Neural cell (in vitro differentiated cells): ENCODE measurements at regions not wholly inside any gene's neighbourhood (a gene's known extent, or its start where the extent isn't known, plus 50 kb on each side); places are given as distances from the start of the nearest gene placed in this dataset.

Source experiments
- H2AFZ ChIP-seq: fragments of 200-600, 300-800 bp; sonication (generic), shearing (Covaris generic); 2 replicates; pipeline ENCODE4 v1.6.0; 2014; ENCODE audit warnings: low read depth, mild to moderate bottlenecking, antibody characterized with exemption, low read length, moderate library complexity
- H3F3A ChIP-seq: fragments of 200-600 bp; shearing (Covaris generic); 2 replicates; pipeline ENCODE4 v1.6.1; 2016; ENCODE audit warnings: mild to moderate bottlenecking, moderate library complexity, mixed read lengths, antibody characterized with exemption, low read length; ENCODE audit not compliant: insufficient read depth, poor library complexity, severe bottlenecking
- H3K27ac ChIP-seq: fragments of 200-600, 300-800 bp; sonication (generic), shearing (Covaris generic); 2 replicates; pipeline ENCODE4 v1.5.1; 2014; ENCODE audit warnings: mild to moderate bottlenecking, low read length, moderate library complexity
- H3K27me3 ChIP-seq: fragments of 300-800, 200-600 bp; sonication (generic), shearing (Covaris generic); 2 replicates; pipeline ENCODE4 v1.6.0; 2014; ENCODE audit warnings: mild to moderate bottlenecking, low read depth, low read length, moderate library complexity; ENCODE audit not compliant: insufficient read depth
- H3K36me3 ChIP-seq: fragments of 300-800, 200-600 bp; sonication (generic), shearing (Covaris generic); 2 replicates; pipeline ENCODE4 v1.5.1; 2014; ENCODE audit warnings: mild to moderate bottlenecking, antibody characterized with exemption, low read length, moderate library complexity; ENCODE audit not compliant: insufficient read depth
- H3K4me2 ChIP-seq: fragments of 300-800, 200-600 bp; sonication (generic), shearing (Covaris generic); 2 replicates; pipeline ENCODE4 v1.6.0; 2014; ENCODE audit warnings: mild to moderate bottlenecking, low read length
- H3K4me3 ChIP-seq: fragments of 300-800, 200-600 bp; sonication (generic), shearing (Covaris generic); 2 replicates; pipeline ENCODE4 v1.5.1; 2014; ENCODE audit warnings: mild to moderate bottlenecking, low read length, moderate library complexity
- H3K79me2 ChIP-seq: fragments of 200-600 bp; shearing (Covaris generic); replicated peaks from 2 replicates; pipeline ENCODE4 v1.6.0; 2014; ENCODE audit warnings: mild to moderate bottlenecking, low read length, moderate library complexity; ENCODE audit not compliant: insufficient read depth
- H3K9ac ChIP-seq: fragments of 300-800, 200-600 bp; sonication (generic), shearing (Covaris generic); 2 replicates; pipeline ENCODE4 v1.6.1; 2016; ENCODE audit warnings: mild to moderate bottlenecking, low read length, mixed read lengths
- H3K9me2 ChIP-seq: fragments of 200-600 bp; shearing (Covaris generic); 2 replicates; pipeline ENCODE4 v1.6.1; 2016; ENCODE audit warnings: mild to moderate bottlenecking, low read length, mixed read lengths; ENCODE audit not compliant: insufficient read depth
- H3K9me3 ChIP-seq: fragments of 200-600, 300-800 bp; sonication (generic), shearing (Covaris generic); 2 replicates; pipeline ENCODE4 v1.6.1; 2016; ENCODE audit warnings: mild to moderate bottlenecking, mixed run types, low read length, moderate library complexity, mixed read lengths
- H4K20me1 ChIP-seq: fragments of 200-600 bp; shearing (Covaris generic); 2 replicates; pipeline ENCODE4 v1.6.1; 2016; ENCODE audit warnings: mild to moderate bottlenecking, mixed run types; ENCODE audit not compliant: insufficient read depth
- CTCF ChIP-seq: fragments of 450-650 bp; IDR thresholded peaks from 2 replicates; pipeline ENCODE4 v1.5.1; 2014; ENCODE audit warnings: antibody characterized with exemption, mild to moderate bottlenecking, moderate library complexity; ENCODE audit not compliant: poor library complexity, severe bottlenecking
- EP300 ChIP-seq: fragments of 450-650 bp; conservative IDR thresholded peaks from 2 replicates; pipeline ENCODE4 v1.6.1; 2014; ENCODE audit warnings: antibody characterized with exemption, mild to moderate bottlenecking, moderate library complexity; ENCODE audit not compliant: poor library complexity, severe bottlenecking
- EZH2 ChIP-seq: fragments of 200-600, 300-800 bp; shearing (Covaris generic), sonication (generic); IDR thresholded peaks from 2 replicates; pipeline ENCODE4 v1.6.1; 2014; ENCODE audit warnings: antibody characterized with exemption, low read length, borderline replicate concordance, mild to moderate bottlenecking; ENCODE audit not compliant: insufficient read depth, poor library complexity, severe bottlenecking
- MXI1 ChIP-seq: fragments of 450-650 bp; conservative IDR thresholded peaks from 2 replicates; pipeline ENCODE4 v1.6.1; 2014; ENCODE audit warnings: antibody characterized with exemption, mild to moderate bottlenecking; ENCODE audit not compliant: poor library complexity, severe bottlenecking
- POLR2AphosphoS5 ChIP-seq: IDR thresholded peaks from 2 replicates; pipeline ENCODE4 v1.6.1; 2012
- RAD21 ChIP-seq: fragments of 450-650 bp; conservative IDR thresholded peaks from 2 replicates; pipeline ENCODE4 v1.6.1; 2014; ENCODE audit warnings: antibody characterized with exemption, mild to moderate bottlenecking, moderate library complexity
- SMC3 ChIP-seq: fragments of 450-650 bp; conservative IDR thresholded peaks from 2 replicates; pipeline ENCODE4 v1.6.1; 2014; ENCODE audit warnings: antibody characterized with exemption, mild to moderate bottlenecking, moderate library complexity; ENCODE audit not compliant: poor library complexity
- TAF1 ChIP-seq: IDR thresholded peaks from 2 replicates; pipeline ENCODE4 v1.6.1; 2012; ENCODE audit warnings: low read depth
- TF ChIP-seq, protein P1 (sequence below): IDR thresholded peaks from 2 replicates; pipeline ENCODE4 v1.6.1; 2012; ENCODE audit warnings: borderline replicate concordance

DNA sequence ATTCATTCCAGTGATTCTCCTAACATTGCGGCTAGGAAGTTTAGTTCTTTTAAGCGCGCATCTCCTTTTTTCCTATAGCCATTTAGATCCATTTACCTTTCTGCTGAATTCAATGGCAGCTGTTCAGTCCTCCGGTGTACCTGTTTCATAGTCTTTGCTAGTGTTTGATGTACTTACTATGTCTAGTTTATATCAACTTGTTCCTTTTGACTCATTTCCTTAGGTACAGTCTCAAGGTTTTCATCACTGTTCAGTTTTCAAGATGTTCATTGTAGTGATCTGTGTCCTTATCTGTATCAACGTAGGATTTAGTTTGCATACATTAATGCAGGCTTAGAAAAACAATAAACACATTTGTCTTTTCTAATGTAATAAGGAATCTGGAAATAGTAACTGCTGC, 59.0 kb upstream of the MBNL1 start:
- Histone ChIP-seq H3K4me3 (no peak overlapping the region), H3F3A (no peaks in the 10 kb centered on the region), H3K27me3 (no peaks in the 10 kb centered on the region), H4K20me1 (no peaks in the 10 kb centered on the region), H3K27ac (no peak overlapping the region), H3K9ac (no peak overlapping the region), H3K9me3 (no peaks in the 10 kb centered on the region), H3K36me3 (no peaks in the 10 kb centered on the region), H3K4me2 (no peak overlapping the region), H3K9me2 (no peaks in the 10 kb centered on the region), H3K79me2 (no peaks in the 10 kb centered on the region), H2AFZ (no peak overlapping the region)
- no peak for TF ChIP-seq SMC3
- no peak for TF ChIP-seq POLR2AphosphoS5
- TF ChIP-seq, protein P1, sequence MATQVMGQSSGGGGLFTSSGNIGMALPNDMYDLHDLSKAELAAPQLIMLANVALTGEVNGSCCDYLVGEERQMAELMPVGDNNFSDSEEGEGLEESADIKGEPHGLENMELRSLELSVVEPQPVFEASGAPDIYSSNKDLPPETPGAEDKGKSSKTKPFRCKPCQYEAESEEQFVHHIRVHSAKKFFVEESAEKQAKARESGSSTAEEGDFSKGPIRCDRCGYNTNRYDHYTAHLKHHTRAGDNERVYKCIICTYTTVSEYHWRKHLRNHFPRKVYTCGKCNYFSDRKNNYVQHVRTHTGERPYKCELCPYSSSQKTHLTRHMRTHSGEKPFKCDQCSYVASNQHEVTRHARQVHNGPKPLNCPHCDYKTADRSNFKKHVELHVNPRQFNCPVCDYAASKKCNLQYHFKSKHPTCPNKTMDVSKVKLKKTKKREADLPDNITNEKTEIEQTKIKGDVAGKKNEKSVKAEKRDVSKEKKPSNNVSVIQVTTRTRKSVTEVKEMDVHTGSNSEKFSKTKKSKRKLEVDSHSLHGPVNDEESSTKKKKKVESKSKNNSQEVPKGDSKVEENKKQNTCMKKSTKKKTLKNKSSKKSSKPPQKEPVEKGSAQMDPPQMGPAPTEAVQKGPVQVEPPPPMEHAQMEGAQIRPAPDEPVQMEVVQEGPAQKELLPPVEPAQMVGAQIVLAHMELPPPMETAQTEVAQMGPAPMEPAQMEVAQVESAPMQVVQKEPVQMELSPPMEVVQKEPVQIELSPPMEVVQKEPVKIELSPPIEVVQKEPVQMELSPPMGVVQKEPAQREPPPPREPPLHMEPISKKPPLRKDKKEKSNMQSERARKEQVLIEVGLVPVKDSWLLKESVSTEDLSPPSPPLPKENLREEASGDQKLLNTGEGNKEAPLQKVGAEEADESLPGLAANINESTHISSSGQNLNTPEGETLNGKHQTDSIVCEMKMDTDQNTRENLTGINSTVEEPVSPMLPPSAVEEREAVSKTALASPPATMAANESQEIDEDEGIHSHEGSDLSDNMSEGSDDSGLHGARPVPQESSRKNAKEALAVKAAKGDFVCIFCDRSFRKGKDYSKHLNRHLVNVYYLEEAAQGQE, result no peak
- TF ChIP-seq MXI1, result no peak
- no peak for TF ChIP-seq RAD21
- no peak for TF ChIP-seq EP300
- TF ChIP-seq EZH2, result no peak
- no peak for TF ChIP-seq CTCF
- no peak for TF ChIP-seq TAF1

DNA sequence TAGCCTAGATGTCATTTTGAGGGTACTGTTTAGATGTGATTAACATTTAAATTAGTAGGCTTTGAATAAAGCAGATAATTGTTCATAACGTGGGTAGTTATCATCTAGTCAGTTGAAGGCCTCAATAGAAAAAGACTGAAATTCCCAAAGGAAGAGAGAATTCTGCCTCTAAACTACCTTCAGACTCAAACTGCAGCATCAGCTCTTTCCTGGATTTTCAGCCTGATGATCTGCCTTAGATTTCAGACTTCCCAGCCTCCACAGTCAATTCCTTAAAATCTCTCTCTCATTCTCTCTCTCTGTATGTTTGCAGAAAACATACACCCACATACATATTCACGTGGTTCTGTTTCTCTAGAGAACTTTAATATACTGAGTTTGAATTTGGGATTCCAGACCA, 58.0 kb upstream of the MBNL1 start:
- no peak overlapping the region for H3K27ac ChIP-seq
- no peaks in the 10 kb centered on the region for H3K9me2 ChIP-seq
- H3K9ac ChIP-seq, result no peak overlapping the region
- no peaks in the 10 kb centered on the region for H3F3A ChIP-seq
- no peaks in the 10 kb centered on the region for H3K79me2 ChIP-seq
- H4K20me1 ChIP-seq, result no peaks in the 10 kb centered on the region
- no peak for TF ChIP-seq CTCF
- TF ChIP-seq MXI1, result no peak
- TF ChIP-seq TAF1, result no peak
- no peak for TF ChIP-seq EP300
- TF ChIP-seq, protein P1, result no peak
- no peak for TF ChIP-seq SMC3
- no peak for TF ChIP-seq RAD21
- no peak for TF ChIP-seq POLR2AphosphoS5
- no peak for TF ChIP-seq EZH2
- H3K4me2 ChIP-seq, result no peak overlapping the region
- no peaks in the 10 kb centered on the region for H3K27me3 ChIP-seq
- H3K4me3 ChIP-seq, result no peak overlapping the region
- H3K9me3 ChIP-seq, result no peaks in the 10 kb centered on the region
- no peaks in the 10 kb centered on the region for H3K36me3 ChIP-seq
- no peak overlapping the region for H2AFZ ChIP-seq
